ENCODE measurements at regions not wholly inside any gene's neighbourhood (a gene's known extent, or its start where the extent isn't known, plus 50 kb on each side); places are given as distances from the start of the nearest gene placed in this dataset.

DNA sequence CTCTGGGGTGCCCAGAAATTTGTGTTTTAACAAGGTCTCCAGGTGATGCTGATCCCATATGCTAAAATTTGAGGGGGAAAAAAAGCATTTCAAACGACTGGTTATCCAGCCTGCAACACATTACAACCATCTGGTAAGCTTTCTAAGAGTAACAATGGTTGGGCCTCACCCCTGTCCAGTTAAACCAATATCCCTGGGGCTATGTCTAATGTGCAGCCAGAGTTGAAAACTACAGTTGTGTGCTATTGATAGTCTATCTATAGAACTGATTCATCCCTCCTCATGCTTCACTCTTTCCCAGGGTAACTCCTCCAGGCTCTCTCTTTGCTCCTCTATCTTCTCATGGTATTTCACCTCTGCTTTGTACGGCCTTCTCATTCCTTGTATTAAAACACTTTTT is 458.3 kb downstream of the MMUT start:
- Histone ChIP-seq H3K27ac (no peak overlapping the region), H3K4me1 (ENCODE audit: insufficient read depth) (no peaks in the 10 kb centered on the region), H3K36me3 (no peaks in the 10 kb centered on the region), H3K9me3 (no peaks in the 10 kb centered on the region), H3K4me3 (no peak overlapping the region), H3K27me3 (no peaks in the 10 kb centered on the region)
- whole genome bisulfite sequencing, 3 donors: 44 to 77% (median 61%) methylated on average over 2 of the region's 2 CpGs
- no peak for DNase-seq
- intact Hi-C loops (cut with DNase I): no loop called here
- TF ChIP-seq, protein P1, sequence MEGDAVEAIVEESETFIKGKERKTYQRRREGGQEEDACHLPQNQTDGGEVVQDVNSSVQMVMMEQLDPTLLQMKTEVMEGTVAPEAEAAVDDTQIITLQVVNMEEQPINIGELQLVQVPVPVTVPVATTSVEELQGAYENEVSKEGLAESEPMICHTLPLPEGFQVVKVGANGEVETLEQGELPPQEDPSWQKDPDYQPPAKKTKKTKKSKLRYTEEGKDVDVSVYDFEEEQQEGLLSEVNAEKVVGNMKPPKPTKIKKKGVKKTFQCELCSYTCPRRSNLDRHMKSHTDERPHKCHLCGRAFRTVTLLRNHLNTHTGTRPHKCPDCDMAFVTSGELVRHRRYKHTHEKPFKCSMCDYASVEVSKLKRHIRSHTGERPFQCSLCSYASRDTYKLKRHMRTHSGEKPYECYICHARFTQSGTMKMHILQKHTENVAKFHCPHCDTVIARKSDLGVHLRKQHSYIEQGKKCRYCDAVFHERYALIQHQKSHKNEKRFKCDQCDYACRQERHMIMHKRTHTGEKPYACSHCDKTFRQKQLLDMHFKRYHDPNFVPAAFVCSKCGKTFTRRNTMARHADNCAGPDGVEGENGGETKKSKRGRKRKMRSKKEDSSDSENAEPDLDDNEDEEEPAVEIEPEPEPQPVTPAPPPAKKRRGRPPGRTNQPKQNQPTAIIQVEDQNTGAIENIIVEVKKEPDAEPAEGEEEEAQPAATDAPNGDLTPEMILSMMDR (IDR thresholded peaks at IDR 0.05): no peak
- TF ChIP-seq EP300 (IDR thresholded peaks at IDR 0.05) (no peak), POLR2A (IDR thresholded peaks at IDR 0.05) (no peak)

DNA sequence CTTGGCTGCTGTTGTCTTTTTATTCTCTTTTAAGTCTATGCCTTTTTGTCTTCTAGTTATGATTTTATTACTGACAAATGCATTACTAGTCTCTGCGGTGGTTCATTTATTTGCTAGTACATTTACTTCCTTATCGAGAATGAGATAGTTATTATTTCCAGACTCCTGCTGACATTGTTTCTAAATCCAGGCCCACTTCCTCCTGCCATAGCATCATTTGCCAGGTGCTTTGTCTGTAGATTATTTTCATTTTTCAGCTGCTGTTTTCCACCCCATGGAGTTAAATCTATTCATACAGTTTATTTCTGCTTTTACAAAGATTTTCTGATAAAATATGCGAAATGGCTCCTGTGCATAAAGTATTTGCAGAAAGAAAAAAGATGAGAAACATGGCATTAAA is 459.7 kb downstream of the MMUT start:
- DNase-seq: no peak
- Histone ChIP-seq H3K27ac (no peak overlapping the region), H3K27me3 (no peaks in the 10 kb centered on the region), H3K4me3 (no peak overlapping the region), H3K4me1 (ENCODE audit: insufficient read depth) (no peaks in the 10 kb centered on the region), H3K36me3 (no peaks in the 10 kb centered on the region), H3K9me3 (no peaks in the 10 kb centered on the region)
- 44 to 53% (median 48%) methylated on average over 3 of the region's 3 CpGs for WGBS, 3 donors
- TF ChIP-seq POLR2A (IDR thresholded peaks at IDR 0.05) (no peak), EP300 (IDR thresholded peaks at IDR 0.05) (no peak)
- TF ChIP-seq, protein P1 (IDR thresholded peaks at IDR 0.05): no peak
- intact Hi-C loops (cut with DNase I): no loop called here

DNA sequence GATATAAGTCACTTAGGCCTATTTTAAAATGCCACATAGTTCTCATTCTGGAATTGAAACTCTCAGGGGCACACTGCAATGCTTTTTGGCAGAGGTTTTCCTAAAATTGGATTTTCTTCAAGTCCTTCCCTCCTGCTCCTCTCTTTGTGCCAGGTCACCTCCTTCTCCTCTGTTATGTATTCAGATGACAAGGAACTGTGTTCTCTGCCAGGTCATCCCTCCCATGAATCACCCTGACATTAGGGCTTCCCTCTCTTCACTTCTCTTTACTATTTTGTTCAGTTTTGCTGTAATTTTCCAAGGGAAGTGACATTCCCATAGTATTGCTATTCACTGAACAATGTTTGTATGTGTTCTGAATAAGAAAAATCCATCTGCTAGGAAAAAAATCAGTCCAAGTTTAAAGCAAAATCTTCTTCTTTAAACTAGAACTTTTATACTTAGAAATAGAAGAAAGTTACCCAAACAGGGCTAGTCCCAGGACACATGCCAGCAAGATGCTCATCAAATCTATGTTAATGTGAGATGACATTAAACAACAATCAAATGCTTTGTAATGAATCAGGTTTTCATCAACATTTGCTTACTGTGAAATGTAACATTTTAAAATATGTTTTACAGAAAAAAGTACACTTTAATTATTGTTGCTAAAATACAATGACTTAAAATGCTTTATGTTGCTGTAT is 461.1 kb downstream of the MMUT start:
- TF ChIP-seq EP300 (IDR thresholded peaks at IDR 0.05) (no peak), POLR2A (IDR thresholded peaks at IDR 0.05) (no peak)
- TF ChIP-seq, protein P1 (IDR thresholded peaks at IDR 0.05): no peak
- Histone ChIP-seq H3K27ac (no peak overlapping the region), H3K36me3 (no peaks in the 10 kb centered on the region), H3K9me3 (no peaks in the 10 kb centered on the region), H3K27me3 (no peaks in the 10 kb centered on the region), H3K4me3 (no peak overlapping the region), H3K4me1 (ENCODE audit: insufficient read depth) (no peaks in the 10 kb centered on the region)
- DNase-seq: no peak
- intact Hi-C loops (cut with DNase I): no loop called here

DNA sequence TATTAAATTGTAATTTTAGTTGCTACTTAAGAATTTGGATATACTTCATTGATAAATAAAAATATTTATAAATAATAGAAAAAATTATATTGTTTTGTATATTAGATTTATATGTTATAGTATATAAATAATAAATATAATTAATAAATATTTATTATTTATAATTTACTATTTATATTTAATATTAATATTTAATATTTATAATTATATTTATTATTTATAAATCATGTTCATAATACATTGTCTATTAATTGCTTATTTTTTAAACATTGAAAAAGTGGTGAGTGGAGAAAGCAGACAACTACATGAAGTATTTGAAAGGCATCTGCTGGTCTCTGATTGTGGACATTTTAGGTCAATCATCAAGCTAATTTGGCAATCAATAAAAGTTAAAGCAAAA is 464.5 kb downstream of the MMUT start:
- intact Hi-C loops (cut with DNase I): no loop called here
- Histone ChIP-seq H3K9me3 (no peaks in the 10 kb centered on the region), H3K36me3 (no peaks in the 10 kb centered on the region), H3K4me1 (ENCODE audit: insufficient read depth) (no peaks in the 10 kb centered on the region), H3K27me3 (no peaks in the 10 kb centered on the region), H3K4me3 (no peak overlapping the region), H3K27ac (no peak overlapping the region)
- TF ChIP-seq POLR2A (IDR thresholded peaks at IDR 0.05): no peak
- no peak for TF ChIP-seq EP300 (IDR thresholded peaks at IDR 0.05)
- TF ChIP-seq, protein P1 (IDR thresholded peaks at IDR 0.05): no peak
- no peak for DNase-seq
